GM18858 (cell line): ENCODE measurements at regions not wholly inside any gene's neighbourhood (a gene's known extent, or its start where the extent isn't known, plus 50 kb on each side); places are given as distances from the start of the nearest gene placed in this dataset.
"Not testable (repeated sequence)": the region's sequence is repeated elsewhere in the genome, so short reads cannot be mapped to it uniquely, and the experiment has no call there.

Source experiments
- ATAC-seq: cut with Tn5 transposase; IDR thresholded peaks from one replicate; pipeline ENCODE4 v1.9.1; 2021; ENCODE audit not compliant: unreplicated experiment

GRCh38 chr10:105745596-105746148 lies 1104.6 kb downstream of the SORCS3 start:
- ATAC-seq = no peak

GRCh38 chr10:105743343-105744056 lies 1102.4 kb downstream of the SORCS3 start:
- ATAC-seq = no peak

- no peak for ATAC-seq
Measured at GRCh38 chr10:105742923-105743322, 1101.8 kb downstream of the SORCS3 start.

DNA sequence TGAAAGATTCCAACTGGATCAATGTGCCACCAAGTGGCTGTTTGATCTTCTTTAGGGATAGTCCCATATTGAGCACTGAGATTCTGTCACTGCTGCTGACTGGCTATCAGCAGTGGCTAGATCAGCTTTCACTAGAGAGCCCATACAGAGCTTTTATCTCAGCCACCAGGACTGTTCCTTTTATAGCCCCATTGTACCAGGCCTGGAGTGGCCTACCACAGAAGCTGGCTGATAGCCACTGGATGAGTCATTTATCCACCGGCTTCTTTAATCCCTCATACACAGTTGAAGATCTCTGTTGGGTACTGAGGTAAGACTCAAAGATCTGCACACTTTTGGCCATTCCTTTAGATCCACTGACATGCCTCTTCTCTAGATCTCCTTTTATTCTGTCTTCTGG lies 1101.1 kb downstream of the SORCS3 start:
- no peak for ATAC-seq

- ATAC-seq = no peak
Measured at GRCh38 chr10:105734479-105734878, 1093.4 kb downstream of the SORCS3 start.

- no peak for ATAC-seq
Measured at GRCh38 chr10:105733924-105734323, 1092.8 kb downstream of the SORCS3 start.

DNA sequence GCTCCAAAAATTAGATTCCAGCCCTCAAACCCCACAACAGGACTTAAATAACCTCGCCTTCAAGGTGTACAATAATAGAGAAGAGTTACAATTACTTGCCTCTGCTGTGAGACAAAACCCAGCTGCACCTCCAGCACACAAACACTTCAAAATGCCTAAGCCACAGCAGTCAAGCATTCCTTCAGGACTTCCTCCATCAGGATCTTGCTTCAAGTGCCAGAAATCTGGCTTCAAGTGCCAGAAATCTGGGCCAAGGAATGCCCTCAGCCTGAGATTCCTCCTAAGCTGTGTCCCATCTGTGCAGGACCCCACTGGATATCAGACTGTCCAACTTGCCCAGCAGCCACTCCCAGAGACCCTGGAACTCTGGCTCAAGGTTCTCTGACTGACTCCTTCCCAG lies 1088.3 kb downstream of the SORCS3 start:
- ATAC-seq = no peak

DNA sequence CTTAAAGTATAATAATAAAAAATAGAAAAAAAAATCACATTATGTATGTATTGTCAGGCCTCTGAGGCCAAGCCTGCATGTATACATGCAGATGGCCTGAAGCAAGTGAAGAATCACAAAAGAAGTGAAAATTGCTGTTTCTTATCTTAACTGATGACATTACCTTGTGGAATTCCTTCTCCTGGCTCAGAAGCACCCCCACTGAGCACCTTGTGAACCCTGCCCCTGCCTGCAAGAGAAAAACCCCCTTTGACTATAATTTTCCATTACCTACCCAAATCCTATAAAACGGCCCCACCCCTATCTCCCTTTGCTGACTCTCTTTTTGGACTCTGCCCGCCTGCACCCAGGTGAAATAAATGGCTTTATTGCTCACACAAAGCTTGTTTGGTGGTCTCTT lies 1086.5 kb downstream of the SORCS3 start:
- ATAC-seq = not testable (repeated sequence)

GRCh38 chr10:105727131-105727530 lies 1086.0 kb downstream of the SORCS3 start:
- no peak for ATAC-seq

GRCh38 chr10:105726149-105726548 lies 1085.1 kb downstream of the SORCS3 start:
- no peak for ATAC-seq

GRCh38 chr10:105725007-105725406 lies 1083.9 kb downstream of the SORCS3 start:
- no peak for ATAC-seq

- ATAC-seq = no peak
Measured at GRCh38 chr10:105718207-105718995, 1077.3 kb downstream of the SORCS3 start.

- ATAC-seq = no peak
Measured at GRCh38 chr10:105714728-105715127, 1073.6 kb downstream of the SORCS3 start.

DNA sequence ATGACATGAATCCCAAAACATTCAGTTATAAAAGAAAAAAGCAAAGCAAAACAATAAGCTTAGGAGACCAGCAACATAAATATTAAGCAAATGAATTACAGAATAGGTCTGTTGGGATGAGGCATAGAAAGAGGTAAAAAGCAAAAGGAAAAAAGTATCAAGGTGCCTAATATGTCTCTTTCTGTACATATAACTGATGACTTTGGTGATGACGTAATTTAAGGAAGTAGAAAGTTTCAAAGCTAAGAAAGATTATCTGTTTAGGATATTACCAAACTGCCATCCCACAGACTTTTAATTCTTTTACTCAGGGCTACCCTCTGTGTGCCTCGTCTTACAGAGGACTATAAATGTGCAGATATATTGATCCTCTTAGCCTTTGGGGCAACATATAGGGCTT lies 1066.5 kb downstream of the SORCS3 start:
- no peak for ATAC-seq

- no peak for ATAC-seq
Measured at GRCh38 chr10:105706281-105707026, 1065.4 kb downstream of the SORCS3 start.

DNA sequence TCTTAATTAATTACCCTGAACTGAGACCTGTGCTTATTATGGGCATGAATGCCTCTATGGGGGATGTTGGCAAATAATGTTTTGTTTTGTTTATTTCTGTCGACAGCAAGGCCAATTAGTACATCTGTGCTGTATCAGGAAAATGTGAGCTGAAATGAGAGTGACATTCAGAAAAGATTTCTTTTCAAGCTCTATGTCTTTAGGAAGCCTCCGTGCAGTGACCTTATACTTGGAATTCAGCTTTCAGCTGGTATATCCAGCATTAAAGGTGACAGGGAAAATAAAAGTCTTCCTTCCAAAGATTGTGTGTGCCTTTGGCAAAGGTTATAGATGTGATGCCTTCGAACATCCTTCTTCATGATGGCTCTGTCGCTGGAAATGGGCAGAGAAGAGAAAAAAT lies 1061.1 kb downstream of the SORCS3 start:
- no peak for ATAC-seq

GRCh38 chr10:105700218-105700617 lies 1059.1 kb downstream of the SORCS3 start:
- ATAC-seq = no peak

- no peak for ATAC-seq
Measured at GRCh38 chr10:105699504-105699903, 1058.4 kb downstream of the SORCS3 start.

DNA sequence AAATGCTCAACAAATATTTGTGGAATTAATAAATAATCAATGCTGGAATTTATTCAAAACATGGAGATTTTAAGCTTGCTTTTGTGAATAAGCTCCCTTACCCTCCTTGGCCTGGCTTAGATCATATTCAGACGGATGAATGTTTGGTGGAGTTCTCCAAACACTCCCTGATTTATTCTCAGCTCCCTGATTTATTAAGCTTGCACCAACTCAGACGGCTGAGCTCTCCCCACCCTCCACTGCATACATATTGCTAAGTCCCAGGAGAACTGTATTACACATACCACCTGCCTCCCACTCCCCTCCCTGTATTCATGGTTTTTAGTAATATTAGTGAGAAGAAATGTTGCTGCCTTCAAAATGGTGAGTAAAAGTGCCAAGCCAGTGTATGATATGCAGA lies 1057.5 kb downstream of the SORCS3 start:
- no peak for ATAC-seq

DNA sequence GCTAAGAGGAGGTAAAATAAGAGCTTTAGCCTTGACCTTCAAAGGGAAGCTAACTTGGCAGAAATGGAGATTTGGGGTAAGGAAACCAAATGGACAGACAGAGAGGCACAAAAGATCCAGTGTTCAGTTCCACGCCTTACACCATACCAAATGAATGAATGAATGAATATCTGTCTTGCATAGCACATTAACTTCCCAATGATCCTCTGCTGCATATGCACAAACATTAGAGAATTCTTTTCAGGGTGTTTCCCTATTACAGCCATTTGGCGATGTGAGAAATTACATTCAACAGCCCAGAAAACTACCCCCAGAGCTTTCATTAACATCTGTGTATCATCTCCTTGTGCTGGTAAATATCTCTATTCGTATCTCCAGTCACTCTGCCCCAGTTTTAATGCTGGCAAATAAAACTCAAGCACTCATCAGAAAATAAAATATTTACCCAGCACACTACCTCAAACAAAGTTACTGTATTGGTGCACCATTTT lies 1056.2 kb downstream of the SORCS3 start:
- no peak for ATAC-seq

DNA sequence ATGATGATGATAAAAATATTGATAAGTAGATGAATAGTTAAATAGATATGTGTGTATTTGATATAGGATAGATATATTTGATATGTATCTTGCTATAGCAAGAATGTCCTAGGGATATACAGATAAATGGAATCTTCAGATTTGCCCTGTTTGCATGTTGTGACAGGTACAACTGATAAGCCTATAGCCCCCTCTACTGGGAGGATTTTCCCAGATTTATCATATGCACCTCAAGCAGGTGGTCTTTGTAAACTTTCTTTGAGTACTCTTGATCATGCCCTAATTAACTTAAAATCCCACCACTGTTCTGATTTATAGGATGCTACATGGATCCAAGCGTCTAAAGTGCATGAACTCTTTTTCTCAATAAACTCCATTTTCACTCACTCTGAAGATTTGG lies 1050.7 kb downstream of the SORCS3 start:
- no peak for ATAC-seq
